ENCODE measurements at regions not wholly inside any gene's neighbourhood (a gene's known extent, or its start where the extent isn't known, plus 50 kb on each side); places are given as distances from the start of the nearest gene placed in this dataset.
"Not testable (repeated sequence)": the region's sequence is repeated elsewhere in the genome, so short reads cannot be mapped to it uniquely, and the experiment has no call there.

DNA sequence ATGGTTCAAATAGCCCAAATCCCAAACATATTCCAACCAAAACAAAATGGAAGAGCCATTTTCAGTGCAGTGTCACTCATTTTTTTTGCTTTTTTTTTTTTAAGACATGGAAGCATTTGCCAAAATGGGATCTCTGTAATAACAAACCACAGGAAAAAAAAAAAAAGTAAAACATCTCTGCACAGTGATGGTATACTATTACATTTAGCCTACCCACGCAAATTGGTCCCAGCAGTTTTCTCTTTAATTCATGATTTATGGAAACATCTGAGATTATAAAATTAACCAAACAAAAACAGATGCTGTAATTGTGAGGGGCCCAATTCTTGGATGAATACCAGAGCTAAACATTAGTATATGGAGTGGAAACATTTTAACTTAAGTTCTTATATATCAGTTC lies 566.6 kb downstream of the ZNF608 start:
- Histone ChIP-seq H3K36me3 (ENCODE audit: insufficient read depth, low read length) (no peaks in the 10 kb centered on the region), H3K4me3 (no peak overlapping the region), H3K9me3 (ENCODE audit: low read depth, low read length) (no peaks in the 10 kb centered on the region), H3K27ac (no peak overlapping the region), H3K9ac (ENCODE audit: insufficient read length) (no peak overlapping the region)
- DNase-seq (ENCODE audit: low read depth, low spot score): no peak
- TF ChIP-seq FOXP2 (optimal IDR thresholded peaks at IDR 0.05; ENCODE audit: control extremely low read depth, extremely low read length, insufficient read depth) (no peak), POLR2AphosphoS5 (IDR thresholded peaks at IDR 0.05; ENCODE audit: borderline replicate concordance, low read depth, low read length) (no peak), EZH2 (IDR thresholded peaks at IDR 0.05) (no peak)

- TF ChIP-seq FOXP2 (optimal IDR thresholded peaks at IDR 0.05; ENCODE audit: control extremely low read depth, extremely low read length, insufficient read depth) (no peak), POLR2AphosphoS5 (IDR thresholded peaks at IDR 0.05; ENCODE audit: borderline replicate concordance, low read depth, low read length) (no peak), EZH2 (IDR thresholded peaks at IDR 0.05) (no peak)
- no peaks in the 10 kb centered on the region for H3K36me3 ChIP-seq (ENCODE audit: insufficient read depth, low read length)
- H3K9ac ChIP-seq (ENCODE audit: insufficient read length): no peak overlapping the region
- no peaks in the 10 kb centered on the region for H3K9me3 ChIP-seq (ENCODE audit: low read depth, low read length)
- H3K4me3 ChIP-seq: no peak overlapping the region
- H3K27ac ChIP-seq: no peak overlapping the region
- DNase-seq (ENCODE audit: low read depth, low spot score): no peak
Measured at GRCh38 chr5:124178050-124178449, 568.4 kb downstream of the ZNF608 start.

DNA sequence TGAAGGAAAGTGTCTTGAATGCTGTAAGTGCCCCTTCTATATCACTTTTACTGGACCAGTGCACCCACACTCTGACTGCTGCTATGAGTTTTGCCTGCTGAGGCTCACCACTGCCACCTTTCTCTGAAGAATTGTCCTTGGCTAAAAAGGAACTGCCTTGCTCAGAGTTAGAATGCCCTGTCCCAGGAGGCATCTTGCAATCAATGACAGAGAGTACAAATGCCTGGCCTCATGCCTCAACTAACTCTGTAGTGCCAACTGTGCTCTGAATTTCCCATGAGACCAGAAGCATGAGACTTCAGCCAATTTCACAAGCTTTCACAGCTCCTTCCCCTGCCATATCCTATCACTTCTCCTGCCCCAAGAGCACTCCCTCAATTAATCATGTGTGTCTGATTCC lies 569.7 kb downstream of the ZNF608 start:
- H3K27ac ChIP-seq: no peak overlapping the region
- H3K9ac ChIP-seq (ENCODE audit: insufficient read length): no peak overlapping the region
- TF ChIP-seq POLR2AphosphoS5 (IDR thresholded peaks at IDR 0.05; ENCODE audit: borderline replicate concordance, low read depth, low read length): no peak
- no peak for TF ChIP-seq FOXP2 (optimal IDR thresholded peaks at IDR 0.05; ENCODE audit: control extremely low read depth, extremely low read length, insufficient read depth)
- TF ChIP-seq EZH2 (IDR thresholded peaks at IDR 0.05): no peak
- H3K4me3 ChIP-seq: no peak overlapping the region
- DNase-seq (ENCODE audit: low read depth, low spot score): no peak
- no peaks in the 10 kb centered on the region for H3K36me3 ChIP-seq (ENCODE audit: insufficient read depth, low read length)
- no peaks in the 10 kb centered on the region for H3K9me3 ChIP-seq (ENCODE audit: low read depth, low read length)

- no peaks in the 10 kb centered on the region for H3K9me3 ChIP-seq (ENCODE audit: low read depth, low read length)
- no peak for TF ChIP-seq EZH2 (IDR thresholded peaks at IDR 0.05)
- no peak for TF ChIP-seq FOXP2 (optimal IDR thresholded peaks at IDR 0.05; ENCODE audit: control extremely low read depth, extremely low read length, insufficient read depth)
- no peak for TF ChIP-seq POLR2AphosphoS5 (IDR thresholded peaks at IDR 0.05; ENCODE audit: borderline replicate concordance, low read depth, low read length)
- no peak overlapping the region for H3K4me3 ChIP-seq
- no peak for DNase-seq (ENCODE audit: low read depth, low spot score)
- H3K9ac ChIP-seq (ENCODE audit: insufficient read length): no peak overlapping the region
- no peaks in the 10 kb centered on the region for H3K36me3 ChIP-seq (ENCODE audit: insufficient read depth, low read length)
- H3K27ac ChIP-seq: no peak overlapping the region
Measured at GRCh38 chr5:124173386-124173785, 573.1 kb downstream of the ZNF608 start.

- Histone ChIP-seq H3K27ac (no peak overlapping the region), H3K9ac (ENCODE audit: insufficient read length) (no peak overlapping the region), H3K9me3 (ENCODE audit: low read depth, low read length) (no peaks in the 10 kb centered on the region), H3K4me3 (no peak overlapping the region), H3K36me3 (ENCODE audit: insufficient read depth, low read length) (no peaks in the 10 kb centered on the region)
- no peak for TF ChIP-seq EZH2 (IDR thresholded peaks at IDR 0.05)
- TF ChIP-seq FOXP2 (optimal IDR thresholded peaks at IDR 0.05; ENCODE audit: control extremely low read depth, extremely low read length, insufficient read depth): no peak
- DNase-seq (ENCODE audit: low read depth, low spot score): no peak
Measured at GRCh38 chr5:124172389-124173003, 573.9 kb downstream of the ZNF608 start.

GRCh38 chr5:124168093-124168492 lies 578.3 kb downstream of the ZNF608 start:
- H3K9ac ChIP-seq (ENCODE audit: insufficient read length); DNase-seq (ENCODE audit: low read depth, low spot score); H3K27ac ChIP-seq; H3K36me3 ChIP-seq (ENCODE audit: insufficient read depth, low read length); H3K4me3 ChIP-seq; H3K9me3 ChIP-seq (ENCODE audit: low read depth, low read length): not testable (repeated sequence)

DNA sequence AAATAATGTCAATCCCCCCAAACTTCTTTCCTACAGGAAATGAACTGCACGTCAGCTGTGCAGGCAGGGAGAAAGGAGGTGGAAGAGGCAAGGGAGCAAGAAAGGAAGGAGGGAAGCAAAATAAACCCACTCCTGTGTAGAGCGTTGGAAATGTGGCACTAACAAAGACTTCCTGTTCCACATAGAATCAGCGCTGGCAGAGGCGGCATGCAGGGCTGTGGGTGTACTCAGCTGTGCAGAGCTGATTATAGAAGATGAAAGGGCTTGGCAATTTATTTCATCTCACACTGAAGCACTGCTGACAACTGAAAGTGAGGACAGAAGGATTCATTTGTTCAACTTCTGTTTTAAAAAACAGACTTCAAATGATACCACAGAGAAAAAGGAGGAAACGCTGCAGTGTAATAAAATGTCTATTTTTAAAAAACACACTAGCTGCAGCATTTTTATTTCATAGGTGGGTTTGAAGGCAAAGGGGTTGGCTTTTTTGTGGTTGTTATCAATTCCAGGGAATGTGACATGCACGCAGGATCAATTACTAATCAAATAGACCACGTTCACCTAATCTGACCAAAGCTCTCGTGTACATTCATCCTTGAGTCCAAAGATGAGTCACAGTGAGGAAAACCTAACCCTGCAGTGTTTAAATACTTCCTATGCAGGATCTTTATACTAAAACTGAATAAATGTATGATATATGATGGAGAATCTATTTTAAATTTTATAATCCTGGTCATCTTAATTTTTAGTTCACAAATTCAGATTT lies 583.5 kb downstream of the ZNF608 start:
- no peak for DNase-seq (ENCODE audit: low read depth, low spot score)
- Histone ChIP-seq H3K9ac (ENCODE audit: insufficient read length) (no peak overlapping the region), H3K36me3 (ENCODE audit: insufficient read depth, low read length) (no peaks in the 10 kb centered on the region), H3K4me3 (no peak overlapping the region), H3K9me3 (ENCODE audit: low read depth, low read length) (no peaks in the 10 kb centered on the region), H3K27ac (no peak overlapping the region)
- TF ChIP-seq POLR2AphosphoS5 (IDR thresholded peaks at IDR 0.05; ENCODE audit: borderline replicate concordance, low read depth, low read length) (no peak), FOXP2 (optimal IDR thresholded peaks at IDR 0.05; ENCODE audit: control extremely low read depth, extremely low read length, insufficient read depth) (no peak)

DNA sequence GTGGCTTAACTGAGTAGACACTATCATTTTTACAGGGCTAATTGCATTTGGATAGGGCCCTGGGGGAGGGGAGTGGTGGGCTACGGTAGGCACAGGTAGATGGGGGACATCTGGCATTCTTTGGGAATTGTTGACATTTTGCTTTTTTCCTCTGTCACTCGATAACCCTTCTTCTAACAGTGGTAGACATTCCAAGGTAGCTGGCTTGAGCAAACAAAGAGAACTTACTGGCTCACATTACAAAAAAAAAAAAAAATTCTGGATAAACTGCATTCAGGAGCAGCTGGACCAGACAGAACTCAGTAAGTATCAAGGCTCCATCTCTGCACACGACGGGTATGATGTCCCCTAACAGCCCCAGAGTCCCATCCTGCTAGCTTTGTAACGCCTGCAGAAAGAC lies 585.2 kb downstream of the ZNF608 start:
- H3K4me3 ChIP-seq: no peak overlapping the region
- no peak overlapping the region for H3K27ac ChIP-seq
- no peak for DNase-seq (ENCODE audit: low read depth, low spot score)
- no peaks in the 10 kb centered on the region for H3K9me3 ChIP-seq (ENCODE audit: low read depth, low read length)
- no peaks in the 10 kb centered on the region for H3K36me3 ChIP-seq (ENCODE audit: insufficient read depth, low read length)
- no peak overlapping the region for H3K9ac ChIP-seq (ENCODE audit: insufficient read length)
- no peak for TF ChIP-seq FOXP2 (optimal IDR thresholded peaks at IDR 0.05; ENCODE audit: control extremely low read depth, extremely low read length, insufficient read depth)
- TF ChIP-seq EZH2 (IDR thresholded peaks at IDR 0.05): no peak

DNA sequence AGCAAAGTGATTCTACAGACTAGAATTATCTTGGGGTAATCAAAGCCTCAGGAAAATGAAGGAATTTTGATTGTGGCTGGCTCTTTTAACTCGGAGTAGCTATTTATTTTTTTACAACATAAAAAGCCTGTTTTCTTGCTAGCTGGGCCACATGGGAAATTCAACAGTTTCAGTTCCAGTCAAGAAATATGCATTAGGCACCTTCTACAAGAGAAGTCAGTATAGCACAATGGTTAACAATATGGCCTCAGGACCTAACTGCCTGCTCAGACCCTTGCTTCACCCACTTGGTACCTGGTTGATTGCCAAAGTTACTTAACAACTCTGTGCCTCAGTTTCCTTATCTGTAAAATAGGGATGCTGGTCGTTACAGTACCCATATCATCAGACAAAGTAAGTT lies 586.2 kb downstream of the ZNF608 start:
- DNase-seq (ENCODE audit: low read depth, low spot score): no peak
- H3K27ac ChIP-seq: no peak overlapping the region
- H3K9ac ChIP-seq (ENCODE audit: insufficient read length): no peak overlapping the region
- no peaks in the 10 kb centered on the region for H3K36me3 ChIP-seq (ENCODE audit: insufficient read depth, low read length)
- TF ChIP-seq EZH2 (IDR thresholded peaks at IDR 0.05) (no peak), POLR2AphosphoS5 (IDR thresholded peaks at IDR 0.05; ENCODE audit: borderline replicate concordance, low read depth, low read length) (no peak), FOXP2 (optimal IDR thresholded peaks at IDR 0.05; ENCODE audit: control extremely low read depth, extremely low read length, insufficient read depth) (no peak)
- H3K9me3 ChIP-seq (ENCODE audit: low read depth, low read length): peaks cover under 1% of the 10 kb centered on the region; the same call in 1 of the 2 replicates
- H3K4me3 ChIP-seq: no peak overlapping the region
